ENCODE measurements at regions not wholly inside any gene's neighbourhood (a gene's known extent, or its start where the extent isn't known, plus 50 kb on each side); places are given as distances from the start of the nearest gene placed in this dataset.

DNA sequence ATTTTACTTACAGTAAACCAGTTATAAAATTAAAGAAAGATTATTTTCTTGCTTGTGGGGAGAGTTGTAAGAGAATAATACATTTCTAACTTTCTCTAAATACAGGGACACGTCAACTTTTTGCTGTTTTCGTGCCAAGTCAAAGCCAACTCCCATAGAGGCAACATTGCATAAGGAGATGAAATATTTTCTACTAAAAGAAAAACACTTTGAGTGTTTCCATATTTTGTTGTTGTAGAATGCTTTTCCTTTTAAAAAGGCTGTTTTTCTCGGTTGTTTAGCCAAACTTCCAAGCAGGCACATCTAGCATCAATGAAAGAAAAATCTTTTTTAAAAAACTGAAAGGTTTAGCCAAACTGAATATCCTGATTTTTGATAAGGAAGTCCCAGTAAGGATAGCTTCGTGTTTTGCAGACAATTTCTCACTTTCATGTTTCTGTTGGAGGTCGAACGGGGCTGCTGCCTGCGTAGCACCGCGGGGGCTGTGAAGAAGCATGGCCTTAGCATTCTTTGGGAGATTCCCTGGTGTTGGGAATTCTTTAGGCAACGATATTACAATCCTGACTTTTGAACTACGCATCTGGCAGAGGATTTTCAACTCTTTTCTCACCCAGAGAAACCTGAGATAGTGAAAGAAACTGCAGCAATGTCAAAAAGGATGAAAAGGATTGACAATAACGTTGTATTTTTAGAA, 108.1 kb upstream of the FBXL7 start:
- H3K9me3 Mint-ChIP-seq, result peaks cover 9% of the 10 kb centered on the region
- H3K4me3 Mint-ChIP-seq, result no peak overlapping the region
- H3K36me3 Mint-ChIP-seq, result no peaks in the 10 kb centered on the region
- no peak overlapping the region for H3K27ac Mint-ChIP-seq
- no peak for DNase-seq (ENCODE audit: low spot score in 2 of 2, unreplicated experiment in 2 of 2)
- peaks cover 30% of the 10 kb centered on the region for H3K4me1 Mint-ChIP-seq
- no peaks in the 10 kb centered on the region for H3K27me3 Mint-ChIP-seq (ENCODE audit: low read depth)
- TF ChIP-seq, protein P1, sequence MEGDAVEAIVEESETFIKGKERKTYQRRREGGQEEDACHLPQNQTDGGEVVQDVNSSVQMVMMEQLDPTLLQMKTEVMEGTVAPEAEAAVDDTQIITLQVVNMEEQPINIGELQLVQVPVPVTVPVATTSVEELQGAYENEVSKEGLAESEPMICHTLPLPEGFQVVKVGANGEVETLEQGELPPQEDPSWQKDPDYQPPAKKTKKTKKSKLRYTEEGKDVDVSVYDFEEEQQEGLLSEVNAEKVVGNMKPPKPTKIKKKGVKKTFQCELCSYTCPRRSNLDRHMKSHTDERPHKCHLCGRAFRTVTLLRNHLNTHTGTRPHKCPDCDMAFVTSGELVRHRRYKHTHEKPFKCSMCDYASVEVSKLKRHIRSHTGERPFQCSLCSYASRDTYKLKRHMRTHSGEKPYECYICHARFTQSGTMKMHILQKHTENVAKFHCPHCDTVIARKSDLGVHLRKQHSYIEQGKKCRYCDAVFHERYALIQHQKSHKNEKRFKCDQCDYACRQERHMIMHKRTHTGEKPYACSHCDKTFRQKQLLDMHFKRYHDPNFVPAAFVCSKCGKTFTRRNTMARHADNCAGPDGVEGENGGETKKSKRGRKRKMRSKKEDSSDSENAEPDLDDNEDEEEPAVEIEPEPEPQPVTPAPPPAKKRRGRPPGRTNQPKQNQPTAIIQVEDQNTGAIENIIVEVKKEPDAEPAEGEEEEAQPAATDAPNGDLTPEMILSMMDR (IDR thresholded peaks at IDR 0.05; ENCODE audit: unreplicated experiment), result no peak

DNA sequence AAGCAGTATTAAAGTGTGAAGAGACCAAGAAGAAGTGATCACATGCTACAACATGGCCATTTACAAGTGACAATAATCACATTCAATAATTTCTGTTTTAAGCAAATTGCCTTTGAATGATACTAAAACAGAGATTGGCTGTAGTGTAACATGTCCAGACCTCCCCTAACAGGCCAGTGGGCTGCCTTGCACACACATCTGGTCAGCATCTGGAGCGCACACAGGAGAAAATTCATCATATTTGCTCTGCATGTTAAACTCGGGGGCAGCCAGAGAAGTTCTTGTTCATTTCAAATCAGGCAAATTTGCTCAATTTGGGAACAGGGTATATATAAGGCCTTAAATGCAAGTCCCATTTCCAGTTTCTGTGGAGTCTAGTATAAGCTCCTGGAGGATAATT, 111.1 kb upstream of the FBXL7 start:
- Mint-ChIP-seq H3K4me1 (peaks cover 30% of the 10 kb centered on the region), H3K27me3 (ENCODE audit: low read depth) (no peaks in the 10 kb centered on the region), H3K9me3 (peaks cover 6% of the 10 kb centered on the region), H3K27ac (no peak overlapping the region), H3K36me3 (no peaks in the 10 kb centered on the region), H3K4me3 (no peak overlapping the region)
- TF ChIP-seq, protein P1 (IDR thresholded peaks at IDR 0.05; ENCODE audit: unreplicated experiment), result no peak
- no peak for DNase-seq (ENCODE audit: low spot score in 2 of 2, unreplicated experiment in 2 of 2)

DNA sequence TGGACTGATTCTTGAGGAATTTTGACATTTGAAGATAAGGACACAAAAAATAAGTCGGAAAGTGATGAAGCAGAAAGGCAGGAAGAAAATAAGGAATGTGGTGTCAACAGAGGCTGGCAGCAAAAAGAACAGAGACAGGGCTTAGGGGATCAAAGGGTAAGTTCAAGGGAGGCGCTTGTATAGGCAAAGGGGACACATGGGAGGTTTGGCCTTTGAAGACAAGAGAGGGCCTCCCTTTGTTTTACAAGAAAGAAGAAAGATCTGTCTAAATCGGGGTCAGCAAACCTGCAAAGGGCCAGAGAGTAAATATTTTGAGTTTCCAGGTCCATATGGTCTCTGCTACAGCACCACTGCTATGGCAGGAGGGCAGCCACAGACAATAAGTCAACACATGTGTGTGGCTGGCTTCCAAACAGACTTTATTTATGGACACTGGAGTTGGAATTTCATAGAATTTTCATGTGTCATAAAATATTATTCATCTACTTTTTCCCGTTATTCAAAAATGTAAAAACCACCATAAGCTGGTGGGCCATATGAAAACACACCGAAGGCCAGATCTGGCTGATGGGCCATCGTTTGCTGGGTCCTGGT, 112.0 kb upstream of the FBXL7 start:
- no peak for DNase-seq (ENCODE audit: low spot score in 2 of 2, unreplicated experiment in 2 of 2)
- TF ChIP-seq, protein P1 (IDR thresholded peaks at IDR 0.05; ENCODE audit: unreplicated experiment), result no peak

DNA sequence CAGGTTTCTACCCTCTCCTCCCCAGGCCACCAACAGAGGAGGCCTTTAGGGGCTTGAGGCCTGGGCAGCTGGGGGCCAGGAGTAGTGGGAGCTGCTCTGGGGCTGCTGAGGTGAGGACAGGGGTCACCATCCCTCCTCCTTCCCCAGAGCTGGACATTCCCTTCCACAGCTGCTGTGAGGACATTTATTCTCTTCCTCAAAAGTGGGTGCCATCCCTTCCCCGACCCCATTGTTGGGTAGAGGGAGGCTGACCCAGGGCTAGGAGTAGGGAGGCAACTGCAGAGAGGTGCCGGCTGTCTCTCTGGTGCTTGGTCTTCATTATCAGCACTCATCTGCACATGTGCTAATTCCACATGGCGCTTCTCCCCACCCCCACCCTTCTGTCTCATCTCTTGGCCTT, 113.9 kb upstream of the FBXL7 start:
- Mint-ChIP-seq H3K4me1 (peaks cover 24% of the 10 kb centered on the region), H3K36me3 (no peaks in the 10 kb centered on the region), H3K27me3 (ENCODE audit: low read depth) (peaks cover 2% of the 10 kb centered on the region), H3K4me3 (no peak overlapping the region), H3K9me3 (peaks cover 6% of the 10 kb centered on the region), H3K27ac (no peak overlapping the region)
- no peak for DNase-seq (ENCODE audit: low spot score in 2 of 2, unreplicated experiment in 2 of 2)
- TF ChIP-seq, protein P1 (IDR thresholded peaks at IDR 0.05; ENCODE audit: unreplicated experiment), result no peak

More for the DNA sequence above, 112.0 kb upstream of the FBXL7 start:
- Mint-ChIP-seq H3K4me1 (peaks cover 30% of the 10 kb centered on the region), H3K9me3 (peaks cover 6% of the 10 kb centered on the region), H3K4me3 (no peak overlapping the region), H3K27me3 (ENCODE audit: low read depth) (no peaks in the 10 kb centered on the region), H3K27ac (peak overlapping the region; percentile 15), H3K36me3 (no peaks in the 10 kb centered on the region)

DNA sequence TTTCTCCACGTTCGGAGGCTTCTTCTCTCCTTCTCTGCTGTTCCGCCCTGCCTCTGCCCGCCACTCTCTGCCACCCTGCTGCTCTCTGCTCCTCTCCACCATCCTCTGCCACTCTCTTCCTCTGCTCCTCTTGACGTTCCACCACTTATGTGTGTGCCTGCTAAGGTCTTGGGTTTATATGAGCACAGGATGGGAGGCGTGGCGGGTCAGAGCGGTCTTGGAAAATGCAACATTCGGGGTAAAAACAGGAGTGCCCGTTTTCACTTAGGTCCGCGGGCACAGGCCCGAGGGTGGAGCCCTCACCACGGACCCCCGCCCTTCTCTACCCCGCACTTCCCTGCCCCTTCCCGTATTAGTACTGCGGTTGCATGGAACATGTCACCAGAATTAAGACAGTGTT, 114.4 kb upstream of the FBXL7 start:
- H3K27ac Mint-ChIP-seq, result no peak overlapping the region
- TF ChIP-seq, protein P1 (IDR thresholded peaks at IDR 0.05; ENCODE audit: unreplicated experiment), result no peak
- H3K36me3 Mint-ChIP-seq, result no peaks in the 10 kb centered on the region
- H3K4me1 Mint-ChIP-seq, result peaks cover 18% of the 10 kb centered on the region
- no peak for DNase-seq (ENCODE audit: low spot score in 2 of 2, unreplicated experiment in 2 of 2)
- H3K27me3 Mint-ChIP-seq (ENCODE audit: low read depth), result peaks cover 7% of the 10 kb centered on the region
- no peak overlapping the region for H3K4me3 Mint-ChIP-seq
- H3K9me3 Mint-ChIP-seq, result peaks cover 6% of the 10 kb centered on the region

Measured in mesothelial cell of epicardium (in vitro differentiated cells).